Activated CD4-positive, alpha-beta memory T cell treated with anti-CD3 and anti-CD28 coated beads, Interleukin-2, amount 10 ng/mL, durations not matched to agents 7 days and 5 days (primary cell): ENCODE measurements at regions not wholly inside any gene's neighbourhood (a gene's known extent, or its start where the extent isn't known, plus 50 kb on each side); places are given as distances from the start of the nearest gene placed in this dataset.

Experiments
- CTCF ChIA-PET: fragments of 350-600 bp; sonication (Branson Sonifier 250); formaldehyde crosslinking; loops from one replicate; lab custom pipeline; 2021; ENCODE audit warnings: antibody characterized with exemption, inconsistent platforms; lab: Charles Lee
- POLR2A ChIA-PET: fragments of 350-600 bp; sonication (Branson Sonifier 250); formaldehyde crosslinking; loops from one replicate; lab custom pipeline; 2021; ENCODE audit warnings: antibody characterized with exemption; lab: Charles Lee
- DNase-seq: peaks from one replicate; pipeline ENCODE4 v3.0.0-alpha.2; 2020
- H3K27ac Mint-ChIP-seq: one replicate; pipeline ENCODE4 v1.8.0; 2021; ENCODE audit warnings: mild to moderate bottlenecking, mixed read lengths
- H3K27me3 Mint-ChIP-seq: one replicate; pipeline ENCODE4 v1.8.0; 2021; ENCODE audit warnings: mixed read lengths
- H3K36me3 Mint-ChIP-seq: one replicate; pipeline ENCODE4 v1.8.0; 2021; ENCODE audit warnings: low read depth, mixed read lengths
- H3K4me1 Mint-ChIP-seq: one replicate; pipeline ENCODE4 v1.8.0; 2021; ENCODE audit warnings: mixed read lengths
- H3K4me3 Mint-ChIP-seq: one replicate; pipeline ENCODE4 v1.8.0; 2021; ENCODE audit warnings: mild to moderate bottlenecking, mixed read lengths
- H3K9me3 Mint-ChIP-seq: one replicate; pipeline ENCODE4 v1.8.0; 2021; ENCODE audit warnings: mixed read lengths

GRCh38 chr2:120566331-120567035 lies 169.2 kb upstream of the GLI2 start:
- no peak overlapping the region for H3K27ac Mint-ChIP-seq
- DNase-seq, result no peak
- H3K4me3 Mint-ChIP-seq, result no peak overlapping the region
- H3K36me3 Mint-ChIP-seq, result no peaks in the 10 kb centered on the region
- no peaks in the 10 kb centered on the region for H3K27me3 Mint-ChIP-seq
- no peaks in the 10 kb centered on the region for H3K9me3 Mint-ChIP-seq
- H3K4me1 Mint-ChIP-seq, result no peaks in the 10 kb centered on the region
- POLR2A ChIA-PET, result no interaction called here
- CTCF ChIA-PET, result no interaction called here

DNA sequence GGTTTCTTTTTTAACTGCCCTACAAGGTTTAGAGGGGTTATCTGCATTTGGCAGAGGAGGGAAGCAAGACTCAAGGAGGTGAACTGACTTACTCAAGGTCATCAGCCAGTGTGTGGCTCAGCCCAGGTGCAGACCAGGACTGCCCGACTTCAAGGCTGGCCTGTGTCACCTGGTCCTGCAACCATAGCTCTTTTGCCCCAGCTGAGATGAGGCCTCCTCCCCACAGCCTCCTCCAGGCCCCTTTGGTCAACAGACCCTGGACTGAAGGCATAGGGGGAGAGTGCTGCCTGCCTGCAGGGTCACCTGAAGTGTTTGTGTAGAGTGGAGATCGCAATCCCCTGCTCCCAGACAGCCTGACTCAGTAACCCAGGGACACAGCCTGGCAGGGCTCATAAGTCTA lies 168.5 kb upstream of the GLI2 start:
- POLR2A ChIA-PET, result no interaction called here
- no peaks in the 10 kb centered on the region for H3K36me3 Mint-ChIP-seq

DNA sequence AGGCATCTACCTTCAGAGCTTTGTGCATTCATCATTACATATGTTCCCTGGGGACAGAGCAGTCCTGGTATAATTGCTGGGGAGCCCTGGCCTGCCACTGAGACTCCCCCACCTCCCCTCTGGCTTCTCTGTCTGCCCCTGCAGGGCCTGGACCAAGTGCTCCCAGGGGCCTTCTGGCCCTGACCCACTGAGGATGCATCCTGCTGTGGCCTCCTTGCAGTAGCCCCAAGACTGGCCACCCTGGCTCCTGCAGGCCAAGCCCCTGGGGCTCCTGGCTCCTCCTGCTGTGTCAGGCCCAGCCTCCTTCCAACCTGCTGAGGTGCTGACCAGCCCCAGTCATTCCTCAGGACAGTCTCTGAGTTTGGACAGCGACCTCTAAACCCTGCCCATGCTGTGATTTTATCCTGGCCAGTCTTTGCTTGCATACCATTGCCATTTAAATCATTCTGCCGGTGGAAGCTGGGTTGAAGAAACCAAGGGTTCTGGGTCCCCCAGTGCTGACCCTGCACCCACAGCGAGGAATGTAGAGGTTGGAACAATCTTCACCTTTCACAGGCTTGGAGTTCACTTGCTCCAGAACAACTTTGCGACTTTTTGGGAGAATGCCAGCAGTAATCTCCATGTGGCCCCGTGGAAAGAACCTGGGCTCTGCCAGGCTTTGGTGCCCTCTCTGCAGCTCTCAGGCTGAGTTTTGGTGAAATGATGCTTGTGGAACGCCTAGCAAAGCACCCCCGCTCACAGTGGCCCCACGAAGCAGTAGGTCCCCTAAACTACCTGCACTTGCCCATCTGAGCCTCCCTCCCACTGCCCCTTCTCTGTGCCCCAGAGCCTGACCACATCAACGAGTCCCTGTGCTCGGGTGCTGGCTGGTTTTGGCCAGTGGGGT lies 167.3 kb upstream of the GLI2 start:
- Mint-ChIP-seq H3K27me3 (no peaks in the 10 kb centered on the region), H3K4me1 (no peaks in the 10 kb centered on the region), H3K27ac (no peak overlapping the region), H3K9me3 (no peaks in the 10 kb centered on the region), H3K36me3 (no peaks in the 10 kb centered on the region), H3K4me3 (no peak overlapping the region)
- ChIA-PET CTCF (no interaction called here), POLR2A (no interaction called here)
- DNase-seq, result no peak

More for the DNA sequence above, 168.5 kb upstream of the GLI2 start:
- Mint-ChIP-seq H3K9me3 (no peaks in the 10 kb centered on the region), H3K27me3 (no peaks in the 10 kb centered on the region), H3K27ac (no peak overlapping the region), H3K4me3 (no peak overlapping the region), H3K4me1 (no peaks in the 10 kb centered on the region)
- CTCF ChIA-PET, result no interaction called here
- DNase-seq, result no peak

GRCh38 chr2:120568975-120569268 lies 166.7 kb upstream of the GLI2 start:
- Mint-ChIP-seq H3K36me3 (no peaks in the 10 kb centered on the region), H3K27me3 (no peaks in the 10 kb centered on the region), H3K4me1 (no peaks in the 10 kb centered on the region), H3K9me3 (no peaks in the 10 kb centered on the region), H3K4me3 (no peak overlapping the region), H3K27ac (no peak overlapping the region)
- no peak for DNase-seq
- ChIA-PET POLR2A (no interaction called here), CTCF (interaction anchor here (0.9 kb wide), 1 partner anchor 11 kb away, joined by 3 read pairs; no protein-coding TSS in a partner anchor)

- no peaks in the 10 kb centered on the region for H3K9me3 Mint-ChIP-seq
- DNase-seq, result no peak
- no peaks in the 10 kb centered on the region for H3K4me1 Mint-ChIP-seq
- no peak overlapping the region for H3K27ac Mint-ChIP-seq
- POLR2A ChIA-PET, result no interaction called here
- peaks cover 2% of the 10 kb centered on the region for H3K27me3 Mint-ChIP-seq
- H3K4me3 Mint-ChIP-seq, result no peak overlapping the region
- H3K36me3 Mint-ChIP-seq, result no peaks in the 10 kb centered on the region
- CTCF ChIA-PET, result interaction anchor here (0.9 kb wide), 1 partner anchor 10 kb away, joined by 3 read pairs; no protein-coding TSS in a partner anchor
Observed at GRCh38 chr2:120570001-120570400, 165.7 kb upstream of the GLI2 start.

- ChIA-PET POLR2A (no interaction called here), CTCF (no interaction called here)
- Mint-ChIP-seq H3K4me3 (no peak overlapping the region), H3K27ac (no peak overlapping the region), H3K36me3 (no peaks in the 10 kb centered on the region), H3K4me1 (no peaks in the 10 kb centered on the region), H3K9me3 (no peaks in the 10 kb centered on the region), H3K27me3 (peaks cover 4% of the 10 kb centered on the region)
- DNase-seq, result no peak
Observed at GRCh38 chr2:120570546-120570945, 165.1 kb upstream of the GLI2 start.

GRCh38 chr2:120571015-120571728 lies 164.5 kb upstream of the GLI2 start:
- H3K36me3 Mint-ChIP-seq, result no peaks in the 10 kb centered on the region
- ChIA-PET CTCF (no interaction called here), POLR2A (no interaction called here)
- no peak overlapping the region for H3K4me3 Mint-ChIP-seq
- no peak for DNase-seq
- no peak overlapping the region for H3K27ac Mint-ChIP-seq
- H3K9me3 Mint-ChIP-seq, result no peaks in the 10 kb centered on the region
- H3K27me3 Mint-ChIP-seq, result peaks cover 8% of the 10 kb centered on the region
- H3K4me1 Mint-ChIP-seq, result no peaks in the 10 kb centered on the region

DNA sequence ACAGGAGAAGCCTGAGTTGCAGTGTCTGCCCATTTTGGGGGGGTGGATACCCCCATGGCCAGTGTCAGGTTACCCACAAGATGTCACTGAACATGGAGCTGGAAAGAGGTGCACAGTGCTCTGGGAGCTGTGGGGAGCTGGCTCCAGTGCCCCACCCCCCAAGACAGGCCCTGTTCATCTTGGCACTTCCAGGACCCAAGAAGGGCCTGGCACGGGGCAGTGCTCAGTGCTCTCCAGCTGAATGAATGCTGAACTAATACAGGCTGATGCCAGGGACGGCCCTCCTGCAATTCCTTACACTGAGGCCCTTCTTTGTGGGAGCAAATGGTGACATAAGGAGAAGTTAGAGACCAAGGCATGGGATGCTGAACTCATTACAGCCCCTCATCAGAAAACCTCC lies 163.4 kb upstream of the GLI2 start:
- CTCF ChIA-PET, result no interaction called here
- H3K4me3 Mint-ChIP-seq, result no peak overlapping the region
- no peaks in the 10 kb centered on the region for H3K36me3 Mint-ChIP-seq
- DNase-seq, result no peak
- H3K27ac Mint-ChIP-seq, result no peak overlapping the region
- peaks cover 12% of the 10 kb centered on the region for H3K27me3 Mint-ChIP-seq
- POLR2A ChIA-PET, result no interaction called here
- H3K9me3 Mint-ChIP-seq, result no peaks in the 10 kb centered on the region
- no peaks in the 10 kb centered on the region for H3K4me1 Mint-ChIP-seq

DNA sequence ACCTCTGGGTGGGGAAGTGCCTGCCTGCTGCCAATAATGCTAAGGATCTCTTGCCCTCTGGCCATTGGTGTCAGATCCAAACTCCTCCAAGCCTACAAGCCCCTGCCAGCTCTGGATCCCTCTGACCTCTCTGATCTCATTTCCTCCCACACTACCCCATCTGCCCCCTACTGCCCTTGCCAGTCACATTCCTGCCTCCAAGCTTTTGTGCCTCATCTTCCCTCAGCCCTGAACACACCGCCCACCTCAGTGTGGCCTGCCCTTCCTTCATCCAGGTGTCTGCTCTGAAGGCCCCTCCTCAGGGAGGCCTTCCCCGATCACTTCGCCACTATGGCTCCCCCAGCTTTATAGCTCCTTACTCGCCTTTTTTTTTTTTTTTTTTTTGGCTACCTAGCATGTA lies 161.0 kb upstream of the GLI2 start:
- POLR2A ChIA-PET, result no interaction called here
- no peak for DNase-seq
- no peaks in the 10 kb centered on the region for H3K36me3 Mint-ChIP-seq
- CTCF ChIA-PET, result no interaction called here
- H3K4me1 Mint-ChIP-seq, result no peaks in the 10 kb centered on the region
- no peak overlapping the region for H3K27ac Mint-ChIP-seq
- peaks cover 18% of the 10 kb centered on the region for H3K27me3 Mint-ChIP-seq
- no peaks in the 10 kb centered on the region for H3K9me3 Mint-ChIP-seq
- no peak overlapping the region for H3K4me3 Mint-ChIP-seq

DNA sequence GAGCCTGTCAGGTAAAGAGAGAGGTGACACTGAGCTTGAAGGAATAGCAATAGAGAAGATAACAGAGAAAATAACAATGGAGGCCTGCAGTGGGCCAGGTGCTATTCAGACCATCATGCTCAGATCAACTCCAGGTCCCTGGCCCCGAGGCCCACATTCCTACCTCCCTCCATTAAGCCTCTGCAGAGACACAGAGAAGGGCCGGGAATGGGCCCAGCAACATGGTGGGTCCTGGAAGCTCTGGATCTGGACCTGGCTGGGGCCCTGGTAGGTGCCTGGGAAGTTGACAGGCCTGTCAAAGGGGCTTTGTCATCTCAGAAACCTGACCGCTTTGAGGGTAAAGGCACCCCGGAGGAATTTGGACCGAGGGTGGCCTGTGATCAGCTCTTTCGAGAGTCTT lies 159.7 kb upstream of the GLI2 start:
- H3K4me3 Mint-ChIP-seq, result no peak overlapping the region
- CTCF ChIA-PET, result no interaction called here

GRCh38 chr2:120576509-120577474 lies 158.9 kb upstream of the GLI2 start:
- H3K36me3 Mint-ChIP-seq, result no peaks in the 10 kb centered on the region
- H3K4me1 Mint-ChIP-seq, result no peaks in the 10 kb centered on the region
- H3K9me3 Mint-ChIP-seq, result no peaks in the 10 kb centered on the region
- POLR2A ChIA-PET, result no interaction called here
- peaks cover 21% of the 10 kb centered on the region for H3K27me3 Mint-ChIP-seq
- H3K4me3 Mint-ChIP-seq, result no peak overlapping the region
- CTCF ChIA-PET, result no interaction called here
- no peak overlapping the region for H3K27ac Mint-ChIP-seq
- no peak for DNase-seq

More for the DNA sequence above, 159.7 kb upstream of the GLI2 start:
- Mint-ChIP-seq H3K27ac (no peak overlapping the region), H3K27me3 (peaks cover 20% of the 10 kb centered on the region), H3K9me3 (no peaks in the 10 kb centered on the region), H3K4me1 (no peaks in the 10 kb centered on the region), H3K36me3 (no peaks in the 10 kb centered on the region)
- no peak for DNase-seq
- POLR2A ChIA-PET, result no interaction called here

DNA sequence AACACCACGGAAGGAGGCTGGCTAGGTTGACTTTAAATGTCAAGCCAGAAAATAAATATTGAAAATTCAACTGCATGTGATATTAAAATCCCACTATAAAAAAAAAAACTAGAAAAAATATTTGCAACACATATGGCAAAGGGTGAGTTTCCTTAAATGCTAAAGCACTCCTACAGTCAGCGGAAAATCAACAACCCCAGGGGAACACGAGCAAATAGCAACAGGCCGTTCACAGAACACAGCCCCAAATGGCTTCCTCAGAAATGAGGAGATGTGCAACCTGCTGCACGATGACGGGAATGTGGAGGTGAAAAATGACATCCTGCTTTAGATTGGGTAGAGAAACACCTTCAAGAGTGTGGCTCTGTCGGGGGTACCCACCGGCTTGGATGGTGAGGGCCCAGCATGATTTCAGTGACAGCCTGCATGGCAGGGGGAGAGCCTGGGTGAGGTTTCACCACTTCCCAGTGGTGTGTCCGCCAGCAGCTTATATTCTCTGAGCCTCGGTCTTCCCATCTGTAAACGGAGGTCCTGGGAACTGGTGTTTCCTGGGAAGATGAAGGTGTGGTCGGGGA lies 157.9 kb upstream of the GLI2 start:
- peaks cover 21% of the 10 kb centered on the region for H3K27me3 Mint-ChIP-seq
- H3K4me3 Mint-ChIP-seq, result no peak overlapping the region
- H3K36me3 Mint-ChIP-seq, result no peaks in the 10 kb centered on the region
- CTCF ChIA-PET, result no interaction called here
- DNase-seq, result no peak
- H3K27ac Mint-ChIP-seq, result no peak overlapping the region
- H3K4me1 Mint-ChIP-seq, result no peaks in the 10 kb centered on the region
- POLR2A ChIA-PET, result no interaction called here
- H3K9me3 Mint-ChIP-seq, result no peaks in the 10 kb centered on the region
